ENCODE measurements at regions not wholly inside any gene's neighbourhood (a gene's known extent, or its start where the extent isn't known, plus 50 kb on each side); places are given as distances from the start of the nearest gene placed in this dataset.

- ATAC-seq: peak; percentile 67 to 85
- no peak for DNase-seq
- 17% methylated on average over 6 of the region's 6 CpGs for WGBS
These were observed 62.1 kb downstream of the CTAGE1 start for GRCh38 chr18:22355598-22355997.

GRCh38 chr18:22355069-22355468 lies 62.6 kb downstream of the CTAGE1 start:
- no peak for DNase-seq
- Histone ChIP-seq H3K27me3 (ENCODE audit: control insufficient read depth, insufficient read depth) (no peaks in the 10 kb centered on the region), H3K4me1 (ENCODE audit: control insufficient read depth, insufficient read depth, low read length) (no peaks in the 10 kb centered on the region), H3K27ac (ENCODE audit: low read length) (peak overlapping the region; percentile 61), H3K9me3 (ENCODE audit: control insufficient read depth, low read length) (no peaks in the 10 kb centered on the region), H3K4me3 (ENCODE audit: low read length) (no peak overlapping the region)
- WGBS: 50% methylated on average over 6 of the region's 6 CpGs
- intact Hi-C loops (cut with DNase I): loop anchor here in 1 of 4 donors (10.0 kb wide), 1 partner anchor 200 kb away; no protein-coding TSS in a partner anchor
- ATAC-seq: peak; percentile 22 to 40

More at GRCh38 chr18:22355598-22355997, 62.1 kb downstream of the CTAGE1 start:
- H3K27me3 ChIP-seq (ENCODE audit: control insufficient read depth, insufficient read depth): no peaks in the 10 kb centered on the region
- no peak overlapping the region for H3K4me3 ChIP-seq (ENCODE audit: low read length)
- H3K9me3 ChIP-seq (ENCODE audit: control insufficient read depth, low read length): no peaks in the 10 kb centered on the region
- H3K27ac ChIP-seq (ENCODE audit: low read length): peak overlapping the region; percentile 61
- intact Hi-C loops (cut with DNase I): loop anchor here in 1 of 4 donors (10.0 kb wide), 1 partner anchor 199 kb away; no protein-coding TSS in a partner anchor
- no peaks in the 10 kb centered on the region for H3K4me1 ChIP-seq (ENCODE audit: control insufficient read depth, insufficient read depth, low read length)

GRCh38 chr18:22349966-22350365 lies 67.7 kb downstream of the CTAGE1 start:
- intact Hi-C loops (cut with DNase I): loop anchor here (2.0 to 10.0 kb wide), 8 partner anchors 73 to 209 kb away; no protein-coding TSS in a partner anchor
- Histone ChIP-seq H3K27me3 (ENCODE audit: control insufficient read depth, insufficient read depth) (no peaks in the 10 kb centered on the region), H3K4me1 (ENCODE audit: control insufficient read depth, insufficient read depth, low read length) (peaks cover 10% of the 10 kb centered on the region), H3K4me3 (ENCODE audit: low read length) (no peak overlapping the region), H3K27ac (ENCODE audit: low read length) (peak overlapping the region; percentile 93), H3K9me3 (ENCODE audit: control insufficient read depth, low read length) (no peaks in the 10 kb centered on the region)
- DNase-seq (no peak), ATAC-seq (no peak)
- WGBS: 61% methylated on average over 8 of the region's 8 CpGs

GRCh38 chr18:22349317-22349898 lies 68.3 kb downstream of the CTAGE1 start:
- peak overlapping the region; percentile 91 for H3K27ac ChIP-seq (ENCODE audit: low read length)
- 43% methylated on average over 11 of the region's 11 CpGs for WGBS
- H3K4me3 ChIP-seq (ENCODE audit: low read length): peak overlapping the region; percentile 77
- DNase-seq (peak in 1 of 3 donors; percentile 65), ATAC-seq (peak; percentile 48 to 52)
- intact Hi-C loops (cut with DNase I): loop anchor here in 3 of 4 donors (2.0 to 10.0 kb wide), 7 partner anchors 72 to 209 kb away; no protein-coding TSS in a partner anchor
- H3K9me3 ChIP-seq (ENCODE audit: control insufficient read depth, low read length): no peaks in the 10 kb centered on the region
- H3K4me1 ChIP-seq (ENCODE audit: control insufficient read depth, insufficient read depth, low read length): peaks cover 10% of the 10 kb centered on the region
- no peaks in the 10 kb centered on the region for H3K27me3 ChIP-seq (ENCODE audit: control insufficient read depth, insufficient read depth)

GRCh38 chr18:22348521-22349316 lies 69.0 kb downstream of the CTAGE1 start:
- Histone ChIP-seq H3K4me3 (ENCODE audit: low read length) (peak overlapping the region; percentile 77), H3K27ac (ENCODE audit: low read length) (peak overlapping the region; percentile 91), H3K4me1 (ENCODE audit: control insufficient read depth, insufficient read depth, low read length) (peaks cover 10% of the 10 kb centered on the region), H3K27me3 (ENCODE audit: control insufficient read depth, insufficient read depth) (no peaks in the 10 kb centered on the region), H3K9me3 (ENCODE audit: control insufficient read depth, low read length) (no peaks in the 10 kb centered on the region)
- intact Hi-C loops (cut with DNase I): loop anchor here in 3 of 4 donors (2.0 to 10.0 kb wide), 7 partner anchors 71 to 210 kb away; no protein-coding TSS in a partner anchor
- WGBS: 4% methylated on average over 85 of the region's 85 CpGs
- ATAC-seq (peak; percentile 81 to 83), DNase-seq (peak; percentile 85 to 95 (median 92))

- Histone ChIP-seq H3K4me1 (ENCODE audit: control insufficient read depth, insufficient read depth, low read length) (peaks cover 10% of the 10 kb centered on the region), H3K27me3 (ENCODE audit: control insufficient read depth, insufficient read depth) (no peaks in the 10 kb centered on the region), H3K9me3 (ENCODE audit: control insufficient read depth, low read length) (no peaks in the 10 kb centered on the region), H3K27ac (ENCODE audit: low read length) (peak overlapping the region; percentile 91), H3K4me3 (ENCODE audit: low read length) (peak overlapping the region; percentile 77)
- DNase-seq (peak; percentile 44 to 80 (median 72)), ATAC-seq (peak in 1 of 2 donors; percentile 15)
- 14% methylated on average over 26 of the region's 26 CpGs for WGBS
- intact Hi-C loops (cut with DNase I): loop anchor here in 3 of 4 donors (2.0 to 10.0 kb wide), 7 partner anchors 71 to 211 kb away; no protein-coding TSS in a partner anchor
These were observed 69.9 kb downstream of the CTAGE1 start for GRCh38 chr18:22347606-22348511.

GRCh38 chr18:22346953-22347605 lies 70.6 kb downstream of the CTAGE1 start:
- H3K9me3 ChIP-seq (ENCODE audit: control insufficient read depth, low read length): no peaks in the 10 kb centered on the region
- intact Hi-C loops (cut with DNase I): loop anchor here in 3 of 4 donors (5.0 to 10.0 kb wide), 6 partner anchors 70 to 210 kb away; no protein-coding TSS in a partner anchor
- peak overlapping the region; percentile 99 for H3K27ac ChIP-seq (ENCODE audit: low read length)
- ATAC-seq (peak; percentile 89 to 90), DNase-seq (peak; percentile 91 to 96 (median 94))
- peak overlapping the region; percentile 77 for H3K4me3 ChIP-seq (ENCODE audit: low read length)
- H3K4me1 ChIP-seq (ENCODE audit: control insufficient read depth, insufficient read depth, low read length): peaks cover 13% of the 10 kb centered on the region
- no peaks in the 10 kb centered on the region for H3K27me3 ChIP-seq (ENCODE audit: control insufficient read depth, insufficient read depth)
- WGBS: 11% methylated on average over 15 of the region's 15 CpGs

GRCh38 chr18:22346401-22346952 lies 71.2 kb downstream of the CTAGE1 start:
- H3K4me1 ChIP-seq (ENCODE audit: control insufficient read depth, insufficient read depth, low read length): peaks cover 13% of the 10 kb centered on the region
- H3K27me3 ChIP-seq (ENCODE audit: control insufficient read depth, insufficient read depth): no peaks in the 10 kb centered on the region
- no peak overlapping the region for H3K4me3 ChIP-seq (ENCODE audit: low read length)
- DNase-seq (peak; percentile 73 to 88 (median 75)), ATAC-seq (peak; percentile 4 to 36)
- H3K27ac ChIP-seq (ENCODE audit: low read length): peak overlapping the region; percentile 99
- intact Hi-C loops (cut with DNase I): loop anchor here in 3 of 4 donors (5.0 to 10.0 kb wide), 6 partner anchors 69 to 211 kb away; no protein-coding TSS in a partner anchor
- 12% methylated on average over 2 of the region's 2 CpGs for WGBS
- H3K9me3 ChIP-seq (ENCODE audit: control insufficient read depth, low read length): no peaks in the 10 kb centered on the region

GRCh38 chr18:22345718-22346117 lies 72.0 kb downstream of the CTAGE1 start:
- ATAC-seq (no peak), DNase-seq (peak in 2 of 3 donors; percentile 53 to 66)
- no peaks in the 10 kb centered on the region for H3K27me3 ChIP-seq (ENCODE audit: control insufficient read depth, insufficient read depth)
- no peak overlapping the region for H3K4me3 ChIP-seq (ENCODE audit: low read length)
- WGBS: 21% methylated on average over 2 of the region's 2 CpGs
- H3K9me3 ChIP-seq (ENCODE audit: control insufficient read depth, low read length): no peaks in the 10 kb centered on the region
- intact Hi-C loops (cut with DNase I): loop anchor here in 3 of 4 donors (5.0 to 10.0 kb wide), 6 partner anchors 68 to 212 kb away; no protein-coding TSS in a partner anchor
- peak overlapping the region; percentile 96 for H3K27ac ChIP-seq (ENCODE audit: low read length)
- H3K4me1 ChIP-seq (ENCODE audit: control insufficient read depth, insufficient read depth, low read length): peaks cover 13% of the 10 kb centered on the region
